DMS79 treated with DMSO at 0.1 percent for 48 hours (cell line): ENCODE measurements at regions not wholly inside any gene's neighbourhood (a gene's known extent, or its start where the extent isn't known, plus 50 kb on each side); places are given as distances from the start of the nearest gene placed in this dataset.

Experiments
- DNase-seq: peaks from one replicate; lab custom pipeline; 2025; lab: John Stamatoyannopoulos, UW

DNA sequence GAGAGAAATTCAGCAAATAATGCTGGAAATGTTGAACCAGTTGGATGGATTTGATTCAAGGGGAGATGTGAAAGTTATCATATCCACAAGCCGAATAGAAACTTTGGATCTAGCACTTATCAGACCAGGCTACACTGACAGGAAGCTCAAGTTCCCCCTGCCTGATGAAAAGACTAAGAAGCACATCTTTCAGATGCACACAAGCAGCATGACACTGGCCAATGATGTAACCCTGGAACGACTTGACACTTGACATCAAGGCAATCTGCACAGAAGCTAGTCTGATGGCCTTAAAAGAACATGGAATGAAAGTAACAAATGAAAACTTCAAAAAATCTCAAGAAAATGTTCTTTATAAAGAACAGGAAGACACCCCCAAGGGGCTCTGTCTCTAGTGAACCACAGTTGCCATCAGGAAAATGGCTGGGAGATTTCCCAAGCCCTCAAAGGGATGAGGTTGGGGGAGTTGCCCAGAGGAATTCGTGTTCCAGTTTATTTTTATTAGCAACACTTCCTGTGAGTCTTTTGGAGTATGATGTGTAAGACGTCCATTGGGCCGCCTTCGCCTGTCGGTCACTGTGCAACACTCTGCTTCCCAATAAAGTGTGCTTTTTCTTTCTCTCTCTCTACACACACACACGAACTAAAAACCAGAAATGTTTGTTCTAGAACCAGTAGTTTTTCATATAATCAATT is 200.0 kb downstream of the HIBADH start:
- no peak for DNase-seq

DNA sequence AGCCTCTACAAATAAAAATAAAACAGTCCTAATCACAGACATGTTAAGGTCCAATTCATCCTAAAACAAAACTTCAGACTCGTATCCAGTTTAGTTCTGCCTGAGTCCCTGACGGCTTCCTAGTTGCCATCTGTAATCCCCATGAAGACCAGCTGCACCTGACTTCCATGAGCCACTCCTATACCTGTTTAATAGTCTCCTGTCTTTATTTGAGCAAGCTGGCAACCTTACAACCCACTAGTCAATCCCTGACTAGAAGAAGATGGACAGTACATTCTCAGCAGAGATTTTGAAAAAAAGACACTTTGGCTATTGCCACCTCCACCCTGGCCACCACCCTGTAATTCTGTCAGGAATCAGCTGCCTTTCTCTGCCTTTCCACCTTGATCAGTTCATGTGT is 197.7 kb downstream of the HIBADH start:
- no peak for DNase-seq

DNA sequence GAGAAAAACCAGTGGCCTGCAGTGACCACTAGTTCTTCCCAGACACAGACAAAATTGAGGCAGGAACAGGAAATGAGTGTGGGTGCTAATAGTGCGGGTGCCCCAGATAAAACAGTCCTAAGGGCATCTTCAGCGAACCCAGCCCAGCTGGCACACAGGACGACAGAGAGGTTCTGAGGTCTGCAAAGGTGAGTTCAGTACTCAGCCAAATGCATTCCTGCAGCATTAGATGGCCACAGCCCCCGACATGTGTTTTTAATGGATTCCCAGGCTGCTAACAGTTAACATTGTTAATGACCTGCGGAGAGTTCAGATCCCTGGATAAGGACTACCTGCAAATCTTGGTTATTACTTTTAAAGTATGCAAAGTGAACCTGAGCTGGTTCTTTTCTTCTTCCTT is 196.0 kb downstream of the HIBADH start:
- no peak for DNase-seq

DNA sequence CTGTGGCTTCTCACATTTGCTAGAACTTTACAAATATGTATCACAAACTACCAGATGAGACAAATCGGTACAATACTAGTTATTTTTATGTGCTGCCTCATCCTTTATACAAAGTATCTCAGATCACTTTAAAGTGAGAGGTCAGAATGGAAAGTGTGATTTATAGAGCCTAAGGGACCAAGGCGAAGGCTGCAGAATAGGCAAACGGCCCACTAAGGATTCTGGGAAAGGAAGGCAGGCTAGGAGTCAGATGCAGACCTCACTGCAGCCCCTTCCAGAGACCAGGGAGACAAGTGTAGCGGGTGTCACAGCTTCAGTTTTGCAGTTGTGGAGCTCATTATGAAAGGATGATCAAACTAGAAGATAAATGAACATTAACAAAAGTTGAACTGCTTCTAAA is 190.6 kb downstream of the HIBADH start:
- DNase-seq: no peak
